ENCODE measurements at regions not wholly inside any gene's neighbourhood (a gene's known extent, or its start where the extent isn't known, plus 50 kb on each side); places are given as distances from the start of the nearest gene placed in this dataset.
"Not testable (repeated sequence)": the region's sequence is repeated elsewhere in the genome, so short reads cannot be mapped to it uniquely, and the experiment has no call there.

GRCh38 chr6:21946298-21946783 is 350.5 kb downstream of the PRL start:
- no peak for TF ChIP-seq CTCF (conservative IDR thresholded peaks at IDR 0.05; ENCODE audit: low read depth)
- POLR2A ChIA-PET (ENCODE audit: low non-redundant PET), result no interaction called here
- no peak overlapping the region for H3K27ac ChIP-seq
- no peak for DNase-seq (ENCODE audit: low spot score)
- CTCF ChIA-PET, result interaction anchor here (0.7 kb wide), 1 partner anchor 604 kb away, joined by 3 read pairs; no protein-coding TSS in a partner anchor

- CTCF ChIA-PET, result interaction anchor here (0.5 kb wide), 1 partner anchor 357 kb away, joined by 4 read pairs; no protein-coding TSS in a partner anchor
- POLR2A ChIA-PET (ENCODE audit: low non-redundant PET); DNase-seq (ENCODE audit: low spot score); H3K27ac ChIP-seq: not testable (repeated sequence)
Measured at GRCh38 chr6:21947227-21947626, 349.6 kb downstream of the PRL start.

- H3K27ac ChIP-seq, result no peak overlapping the region
- TF ChIP-seq CTCF (conservative IDR thresholded peaks at IDR 0.05; ENCODE audit: low read depth), result no peak
- POLR2A ChIA-PET (ENCODE audit: low non-redundant PET), result no interaction called here
- no peak for DNase-seq (ENCODE audit: low spot score)
- CTCF ChIA-PET, result interaction anchor here (0.5 kb wide), 1 partner anchor 358 kb away, joined by 4 read pairs; no protein-coding TSS in a partner anchor
Measured at GRCh38 chr6:21947731-21948386, 349.0 kb downstream of the PRL start.

GRCh38 chr6:21949211-21949801 is 347.5 kb downstream of the PRL start:
- ChIA-PET CTCF (interaction anchor here (0.6 to 0.7 kb wide), 2 partner anchors 39 to 207 kb away, joined by 3 to 7 read pairs; no protein-coding TSS in a partner anchor), POLR2A (ENCODE audit: low non-redundant PET) (interaction anchor here (0.7 kb wide), 1 partner anchor 18 kb away, joined by 3 read pairs; no protein-coding TSS in a partner anchor)
- no peak overlapping the region for H3K27ac ChIP-seq
- no peak for DNase-seq (ENCODE audit: low spot score)
- no peak for TF ChIP-seq CTCF (conservative IDR thresholded peaks at IDR 0.05; ENCODE audit: low read depth)

- TF ChIP-seq CTCF (conservative IDR thresholded peaks at IDR 0.05; ENCODE audit: low read depth), result no peak
- DNase-seq (ENCODE audit: low spot score), result no peak
- POLR2A ChIA-PET (ENCODE audit: low non-redundant PET), result no interaction called here
- no peak overlapping the region for H3K27ac ChIP-seq
- CTCF ChIA-PET, result no interaction called here
Measured at GRCh38 chr6:21952367-21952766, 344.5 kb downstream of the PRL start.

GRCh38 chr6:21953831-21954801 is 342.7 kb downstream of the PRL start:
- CTCF ChIA-PET, result no interaction called here
- POLR2A ChIA-PET (ENCODE audit: low non-redundant PET), result no interaction called here

More at GRCh38 chr6:21953831-21954801, 342.7 kb downstream of the PRL start:
- TF ChIP-seq CTCF (conservative IDR thresholded peaks at IDR 0.05; ENCODE audit: low read depth), result no peak
- no peak for DNase-seq (ENCODE audit: low spot score)
- H3K27ac ChIP-seq, result no peak overlapping the region

All from RWPE1 (cell line).